ENCODE measurements at regions not wholly inside any gene's neighbourhood (a gene's known extent, or its start where the extent isn't known, plus 50 kb on each side); places are given as distances from the start of the nearest gene placed in this dataset.
"Not testable (repeated sequence)": the region's sequence is repeated elsewhere in the genome, so short reads cannot be mapped to it uniquely, and the experiment has no call there.

DNA sequence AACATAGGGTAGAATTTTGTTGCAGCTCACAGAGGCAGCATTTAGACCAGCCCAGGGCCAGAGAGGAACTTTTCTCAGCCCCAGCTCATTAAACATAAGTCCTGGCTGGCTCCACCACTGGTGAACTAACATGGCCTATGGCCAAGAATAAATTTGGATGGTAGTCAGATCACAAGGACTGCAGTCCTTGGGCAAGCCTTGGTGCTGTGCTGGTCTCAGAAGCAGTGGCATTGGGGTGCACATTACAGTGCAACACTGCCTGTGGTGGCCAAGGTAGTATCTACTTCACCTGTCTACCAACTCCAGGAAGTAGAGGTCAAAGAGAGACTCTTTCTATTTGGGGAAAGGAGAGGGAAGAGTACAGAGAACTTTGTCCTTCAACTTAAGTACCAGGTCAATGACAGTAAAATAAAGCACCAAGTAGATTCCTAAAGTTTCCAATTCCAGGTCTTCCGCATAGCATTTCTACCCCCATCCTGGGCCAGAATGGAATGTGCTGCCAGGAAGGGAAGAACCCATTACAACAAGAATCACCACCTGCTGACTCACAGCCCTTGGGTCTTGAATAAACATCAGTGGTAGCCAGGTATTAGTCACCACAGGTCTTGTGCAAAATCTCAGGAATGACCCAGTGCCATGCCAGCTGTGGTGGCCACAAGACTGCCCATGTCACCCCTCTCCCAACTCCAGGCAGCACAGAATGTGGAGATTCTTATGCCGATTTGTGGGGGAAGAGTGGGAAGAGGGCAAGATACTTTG is 155.4 kb upstream of the FSIP2 start:
- H3K36me3 ChIP-seq (ENCODE audit: insufficient read depth, low read length), result no peaks in the 10 kb centered on the region
- intact Hi-C loops (cut with micrococcal nuclease; ENCODE audit: unreplicated experiment), result no loop called here
- no peaks in the 10 kb centered on the region for H3K79me2 ChIP-seq (ENCODE audit: insufficient read depth, low read depth, low read length)
- no peak for DNase-seq (ENCODE audit: low spot score)
- no peak overlapping the region for H3K4me3 ChIP-seq (ENCODE audit: low read depth, low read length, poor library complexity, severe bottlenecking)
- TF ChIP-seq, protein P1, sequence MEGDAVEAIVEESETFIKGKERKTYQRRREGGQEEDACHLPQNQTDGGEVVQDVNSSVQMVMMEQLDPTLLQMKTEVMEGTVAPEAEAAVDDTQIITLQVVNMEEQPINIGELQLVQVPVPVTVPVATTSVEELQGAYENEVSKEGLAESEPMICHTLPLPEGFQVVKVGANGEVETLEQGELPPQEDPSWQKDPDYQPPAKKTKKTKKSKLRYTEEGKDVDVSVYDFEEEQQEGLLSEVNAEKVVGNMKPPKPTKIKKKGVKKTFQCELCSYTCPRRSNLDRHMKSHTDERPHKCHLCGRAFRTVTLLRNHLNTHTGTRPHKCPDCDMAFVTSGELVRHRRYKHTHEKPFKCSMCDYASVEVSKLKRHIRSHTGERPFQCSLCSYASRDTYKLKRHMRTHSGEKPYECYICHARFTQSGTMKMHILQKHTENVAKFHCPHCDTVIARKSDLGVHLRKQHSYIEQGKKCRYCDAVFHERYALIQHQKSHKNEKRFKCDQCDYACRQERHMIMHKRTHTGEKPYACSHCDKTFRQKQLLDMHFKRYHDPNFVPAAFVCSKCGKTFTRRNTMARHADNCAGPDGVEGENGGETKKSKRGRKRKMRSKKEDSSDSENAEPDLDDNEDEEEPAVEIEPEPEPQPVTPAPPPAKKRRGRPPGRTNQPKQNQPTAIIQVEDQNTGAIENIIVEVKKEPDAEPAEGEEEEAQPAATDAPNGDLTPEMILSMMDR (conservative IDR thresholded peaks at IDR 0.05; ENCODE audit: low read length), result no peak
- TF ChIP-seq EZH2phosphoT487 (IDR thresholded peaks at IDR 0.05; ENCODE audit: borderline replicate concordance, low read depth, low read length), result no peak
- H4K20me1 ChIP-seq (ENCODE audit: insufficient read depth, low read length), result no peaks in the 10 kb centered on the region
- no peak overlapping the region for H3K4me2 ChIP-seq (ENCODE audit: low read length)
- H2AFZ ChIP-seq (ENCODE audit: low read length), result no peak overlapping the region
- H3K4me1 ChIP-seq (ENCODE audit: insufficient read depth, low read length, poor library complexity, severe bottlenecking), result no peaks in the 10 kb centered on the region
- H3K9me3 ChIP-seq (ENCODE audit: low read length), result no peaks in the 10 kb centered on the region
- no peak overlapping the region for H3K27ac ChIP-seq (ENCODE audit: low read depth, low read length, poor library complexity, severe bottlenecking)
- no peaks in the 10 kb centered on the region for H3K9me2 ChIP-seq (ENCODE audit: insufficient read depth, low read length)
- POLR2A ChIA-PET, result no interaction called here
- no TSS peak for BruUV-seq (replicated peaks)
- CTCF ChIA-PET (ENCODE audit: unreplicated experiment), result no interaction called here

DNA sequence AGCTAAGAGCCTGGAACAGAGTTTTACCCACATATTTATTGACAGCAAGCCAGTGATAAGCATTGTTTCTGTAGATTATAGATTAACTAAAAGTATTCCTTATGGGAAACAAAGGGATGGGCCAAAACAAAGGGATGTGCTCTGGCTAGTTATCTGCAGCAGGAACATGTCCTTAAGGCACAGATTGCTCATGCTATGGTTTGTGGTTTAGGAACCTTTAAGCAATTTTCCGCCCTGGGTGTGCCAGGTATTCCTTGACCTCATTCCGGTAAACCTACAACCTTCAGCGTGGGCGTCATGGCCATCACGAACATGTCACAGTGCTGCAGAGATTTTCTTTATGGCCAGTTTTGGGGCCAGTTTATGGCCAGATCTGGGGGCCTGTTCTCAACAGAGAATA is 153.4 kb upstream of the FSIP2 start:
- H3K36me3 ChIP-seq (ENCODE audit: insufficient read depth, low read length); BruUV-seq (replicated peaks); H3K4me3 ChIP-seq (ENCODE audit: low read depth, low read length, poor library complexity, severe bottlenecking); H2AFZ ChIP-seq (ENCODE audit: low read length); H3K4me2 ChIP-seq (ENCODE audit: low read length); H3K79me2 ChIP-seq (ENCODE audit: insufficient read depth, low read depth, low read length); H3K4me1 ChIP-seq (ENCODE audit: insufficient read depth, low read length, poor library complexity, severe bottlenecking); H3K27ac ChIP-seq (ENCODE audit: low read depth, low read length, poor library complexity, severe bottlenecking); CTCF ChIA-PET (ENCODE audit: unreplicated experiment); DNase-seq (ENCODE audit: low spot score); H3K9me3 ChIP-seq (ENCODE audit: low read length); H3K9me2 ChIP-seq (ENCODE audit: insufficient read depth, low read length); H4K20me1 ChIP-seq (ENCODE audit: insufficient read depth, low read length); intact Hi-C loops (cut with micrococcal nuclease; ENCODE audit: unreplicated experiment): not testable (repeated sequence)
- POLR2A ChIA-PET, result interaction anchor here (1.0 kb wide), 1 partner anchor 23 kb away, joined by 3 read pairs; no protein-coding TSS in a partner anchor

DNA sequence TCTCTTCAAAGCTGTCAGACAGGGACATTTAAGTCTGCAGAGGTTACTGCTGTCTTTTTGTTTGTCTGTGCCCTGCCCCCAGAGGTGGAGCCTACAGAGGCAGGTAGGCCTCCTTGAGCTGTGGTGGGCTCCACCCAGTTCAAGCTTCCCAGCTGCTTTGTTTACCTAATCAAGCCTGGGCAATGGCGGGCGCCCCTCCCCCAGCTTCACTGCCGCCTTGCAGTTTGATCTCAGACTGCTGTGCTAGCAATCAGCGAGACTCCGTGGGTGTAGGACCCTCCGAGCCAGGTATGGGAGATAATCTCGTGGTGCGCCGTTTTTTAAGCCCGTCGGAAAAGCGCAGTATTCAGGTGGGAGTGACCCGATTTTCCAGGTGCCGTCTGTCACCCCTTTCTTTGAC is 147.3 kb upstream of the FSIP2 start:
- BruUV-seq (replicated peaks); intact Hi-C loops (cut with micrococcal nuclease; ENCODE audit: unreplicated experiment); H3K9me3 ChIP-seq (ENCODE audit: low read length); H3K79me2 ChIP-seq (ENCODE audit: insufficient read depth, low read depth, low read length); CTCF ChIA-PET (ENCODE audit: unreplicated experiment); H3K4me3 ChIP-seq (ENCODE audit: low read depth, low read length, poor library complexity, severe bottlenecking); H3K4me2 ChIP-seq (ENCODE audit: low read length); H3K4me1 ChIP-seq (ENCODE audit: insufficient read depth, low read length, poor library complexity, severe bottlenecking); POLR2A ChIA-PET; DNase-seq (ENCODE audit: low spot score); H2AFZ ChIP-seq (ENCODE audit: low read length); H3K27ac ChIP-seq (ENCODE audit: low read depth, low read length, poor library complexity, severe bottlenecking); H3K9me2 ChIP-seq (ENCODE audit: insufficient read depth, low read length); H3K36me3 ChIP-seq (ENCODE audit: insufficient read depth, low read length); H4K20me1 ChIP-seq (ENCODE audit: insufficient read depth, low read length): not testable (repeated sequence)

DNA sequence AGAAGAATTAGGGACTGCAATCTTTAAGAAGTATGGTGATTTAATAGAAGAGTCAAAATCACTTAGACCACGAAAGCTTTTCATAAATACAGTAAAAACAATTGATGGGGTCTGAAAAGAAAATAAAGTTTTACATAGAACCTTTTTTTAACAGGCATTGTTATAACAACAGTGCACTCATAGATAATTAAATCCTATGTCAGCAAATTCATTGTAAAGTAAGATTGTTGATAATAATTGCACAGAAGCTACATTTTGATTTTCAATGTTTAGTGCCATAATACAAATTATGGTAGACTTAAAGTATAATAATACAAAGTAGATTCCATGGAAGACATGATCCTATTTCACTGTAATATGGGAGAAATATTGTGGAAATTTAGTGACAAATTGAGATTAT is 130.7 kb upstream of the FSIP2 start:
- ChIA-PET CTCF (ENCODE audit: unreplicated experiment) (no interaction called here), POLR2A (interaction anchor here (0.6 kb wide), 1 partner anchor 1551 kb away, joined by 3 read pairs; no protein-coding TSS in a partner anchor)
- TF ChIP-seq EZH2phosphoT487 (IDR thresholded peaks at IDR 0.05; ENCODE audit: borderline replicate concordance, low read depth, low read length), result no peak

More for the DNA sequence above, 130.7 kb upstream of the FSIP2 start:
- Histone ChIP-seq H3K27ac (ENCODE audit: low read depth, low read length, poor library complexity, severe bottlenecking) (no peak overlapping the region), H3K36me3 (ENCODE audit: insufficient read depth, low read length) (no peaks in the 10 kb centered on the region), H3K4me2 (ENCODE audit: low read length) (no peak overlapping the region), H3K4me1 (ENCODE audit: insufficient read depth, low read length, poor library complexity, severe bottlenecking) (no peaks in the 10 kb centered on the region), H2AFZ (ENCODE audit: low read length) (no peak overlapping the region), H3K79me2 (ENCODE audit: insufficient read depth, low read depth, low read length) (no peaks in the 10 kb centered on the region), H4K20me1 (ENCODE audit: insufficient read depth, low read length) (no peaks in the 10 kb centered on the region), H3K9me2 (ENCODE audit: insufficient read depth, low read length) (no peaks in the 10 kb centered on the region), H3K4me3 (ENCODE audit: low read depth, low read length, poor library complexity, severe bottlenecking) (no peak overlapping the region), H3K9me3 (ENCODE audit: low read length) (no peaks in the 10 kb centered on the region)
- DNase-seq (ENCODE audit: low spot score), result no peak
- BruUV-seq (replicated peaks), result no TSS peak
- intact Hi-C loops (cut with micrococcal nuclease; ENCODE audit: unreplicated experiment), result no loop called here
